Neural cell (in vitro differentiated cells): ENCODE measurements at regions not wholly inside any gene's neighbourhood (a gene's known extent, or its start where the extent isn't known, plus 50 kb on each side); places are given as distances from the start of the nearest gene placed in this dataset.

Experiments used
- H2AFZ ChIP-seq: fragments of 200-600, 300-800 bp; sonication (generic), shearing (Covaris generic); 2 replicates; pipeline ENCODE4 v1.6.0; 2014; ENCODE audit warnings: low read depth, mild to moderate bottlenecking, antibody characterized with exemption, low read length, moderate library complexity
- H3F3A ChIP-seq: fragments of 200-600 bp; shearing (Covaris generic); 2 replicates; pipeline ENCODE4 v1.6.1; 2016; ENCODE audit warnings: mild to moderate bottlenecking, moderate library complexity, mixed read lengths, antibody characterized with exemption, low read length; ENCODE audit not compliant: insufficient read depth, poor library complexity, severe bottlenecking
- H3K27ac ChIP-seq: fragments of 200-600, 300-800 bp; sonication (generic), shearing (Covaris generic); 2 replicates; pipeline ENCODE4 v1.5.1; 2014; ENCODE audit warnings: mild to moderate bottlenecking, low read length, moderate library complexity
- H3K27me3 ChIP-seq: fragments of 300-800, 200-600 bp; sonication (generic), shearing (Covaris generic); 2 replicates; pipeline ENCODE4 v1.6.0; 2014; ENCODE audit warnings: mild to moderate bottlenecking, low read depth, low read length, moderate library complexity; ENCODE audit not compliant: insufficient read depth
- H3K36me3 ChIP-seq: fragments of 300-800, 200-600 bp; sonication (generic), shearing (Covaris generic); 2 replicates; pipeline ENCODE4 v1.5.1; 2014; ENCODE audit warnings: mild to moderate bottlenecking, antibody characterized with exemption, low read length, moderate library complexity; ENCODE audit not compliant: insufficient read depth
- H3K4me2 ChIP-seq: fragments of 300-800, 200-600 bp; sonication (generic), shearing (Covaris generic); 2 replicates; pipeline ENCODE4 v1.6.0; 2014; ENCODE audit warnings: mild to moderate bottlenecking, low read length
- H3K4me3 ChIP-seq: fragments of 300-800, 200-600 bp; sonication (generic), shearing (Covaris generic); 2 replicates; pipeline ENCODE4 v1.5.1; 2014; ENCODE audit warnings: mild to moderate bottlenecking, low read length, moderate library complexity
- H3K79me2 ChIP-seq: fragments of 200-600 bp; shearing (Covaris generic); replicated peaks from 2 replicates; pipeline ENCODE4 v1.6.0; 2014; ENCODE audit warnings: mild to moderate bottlenecking, low read length, moderate library complexity; ENCODE audit not compliant: insufficient read depth
- H3K9ac ChIP-seq: fragments of 300-800, 200-600 bp; sonication (generic), shearing (Covaris generic); 2 replicates; pipeline ENCODE4 v1.6.1; 2016; ENCODE audit warnings: mild to moderate bottlenecking, low read length, mixed read lengths
- H3K9me2 ChIP-seq: fragments of 200-600 bp; shearing (Covaris generic); 2 replicates; pipeline ENCODE4 v1.6.1; 2016; ENCODE audit warnings: mild to moderate bottlenecking, low read length, mixed read lengths; ENCODE audit not compliant: insufficient read depth
- H3K9me3 ChIP-seq: fragments of 200-600, 300-800 bp; sonication (generic), shearing (Covaris generic); 2 replicates; pipeline ENCODE4 v1.6.1; 2016; ENCODE audit warnings: mild to moderate bottlenecking, mixed run types, low read length, moderate library complexity, mixed read lengths
- H4K20me1 ChIP-seq: fragments of 200-600 bp; shearing (Covaris generic); 2 replicates; pipeline ENCODE4 v1.6.1; 2016; ENCODE audit warnings: mild to moderate bottlenecking, mixed run types; ENCODE audit not compliant: insufficient read depth
- CTCF ChIP-seq: fragments of 450-650 bp; IDR thresholded peaks from 2 replicates; pipeline ENCODE4 v1.5.1; 2014; ENCODE audit warnings: antibody characterized with exemption, mild to moderate bottlenecking, moderate library complexity; ENCODE audit not compliant: poor library complexity, severe bottlenecking
- EP300 ChIP-seq: fragments of 450-650 bp; conservative IDR thresholded peaks from 2 replicates; pipeline ENCODE4 v1.6.1; 2014; ENCODE audit warnings: antibody characterized with exemption, mild to moderate bottlenecking, moderate library complexity; ENCODE audit not compliant: poor library complexity, severe bottlenecking
- EZH2 ChIP-seq: fragments of 200-600, 300-800 bp; shearing (Covaris generic), sonication (generic); IDR thresholded peaks from 2 replicates; pipeline ENCODE4 v1.6.1; 2014; ENCODE audit warnings: antibody characterized with exemption, low read length, borderline replicate concordance, mild to moderate bottlenecking; ENCODE audit not compliant: insufficient read depth, poor library complexity, severe bottlenecking
- MXI1 ChIP-seq: fragments of 450-650 bp; conservative IDR thresholded peaks from 2 replicates; pipeline ENCODE4 v1.6.1; 2014; ENCODE audit warnings: antibody characterized with exemption, mild to moderate bottlenecking; ENCODE audit not compliant: poor library complexity, severe bottlenecking
- POLR2AphosphoS5 ChIP-seq: IDR thresholded peaks from 2 replicates; pipeline ENCODE4 v1.6.1; 2012
- RAD21 ChIP-seq: fragments of 450-650 bp; conservative IDR thresholded peaks from 2 replicates; pipeline ENCODE4 v1.6.1; 2014; ENCODE audit warnings: antibody characterized with exemption, mild to moderate bottlenecking, moderate library complexity
- SMC3 ChIP-seq: fragments of 450-650 bp; conservative IDR thresholded peaks from 2 replicates; pipeline ENCODE4 v1.6.1; 2014; ENCODE audit warnings: antibody characterized with exemption, mild to moderate bottlenecking, moderate library complexity; ENCODE audit not compliant: poor library complexity
- TF ChIP-seq, protein P1 (sequence below): IDR thresholded peaks from 2 replicates; pipeline ENCODE4 v1.6.1; 2012; ENCODE audit warnings: borderline replicate concordance

DNA sequence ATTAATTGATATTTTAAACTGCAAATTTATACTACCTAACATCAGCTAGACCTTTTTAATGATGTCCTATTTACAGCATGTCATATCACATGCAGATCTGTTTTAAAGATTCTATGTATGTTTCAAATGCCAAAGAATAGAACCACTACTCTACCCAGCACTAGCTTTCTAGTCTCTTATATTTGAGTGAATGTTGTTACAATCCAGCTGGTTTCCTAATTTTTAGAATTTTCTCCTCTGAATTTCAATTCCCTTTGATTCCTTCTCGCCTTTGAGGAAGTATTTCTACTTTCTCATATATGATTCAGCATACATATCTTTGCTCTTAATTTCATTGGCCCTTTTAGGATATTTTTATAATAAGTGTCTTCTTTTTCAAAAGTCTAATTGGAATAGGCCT is 841.9 kb downstream of the TMTC2 start:
- Histone ChIP-seq H3K4me2 (no peak overlapping the region), H3F3A (no peaks in the 10 kb centered on the region), H3K9ac (no peak overlapping the region), H3K27ac (no peak overlapping the region), H2AFZ (no peak overlapping the region), H3K4me3 (no peak overlapping the region), H3K36me3 (no peaks in the 10 kb centered on the region), H4K20me1 (no peaks in the 10 kb centered on the region), H3K9me3 (no peaks in the 10 kb centered on the region), H3K79me2 (no peaks in the 10 kb centered on the region), H3K9me2 (peaks cover 4% of the 10 kb centered on the region), H3K27me3 (no peaks in the 10 kb centered on the region)
- TF ChIP-seq MXI1 (no peak), EP300 (no peak)

GRCh38 chr12:83527810-83528209 is 841.1 kb downstream of the TMTC2 start:
- H3K9ac ChIP-seq, result no peak overlapping the region
- no peak overlapping the region for H3K27ac ChIP-seq
- peaks cover 4% of the 10 kb centered on the region for H3K9me2 ChIP-seq
- H3K9me3 ChIP-seq, result no peaks in the 10 kb centered on the region
- no peak for TF ChIP-seq CTCF
- TF ChIP-seq RAD21, result no peak
- no peak for TF ChIP-seq MXI1
- no peak for TF ChIP-seq EZH2
- no peak for TF ChIP-seq EP300
- TF ChIP-seq, protein P1, sequence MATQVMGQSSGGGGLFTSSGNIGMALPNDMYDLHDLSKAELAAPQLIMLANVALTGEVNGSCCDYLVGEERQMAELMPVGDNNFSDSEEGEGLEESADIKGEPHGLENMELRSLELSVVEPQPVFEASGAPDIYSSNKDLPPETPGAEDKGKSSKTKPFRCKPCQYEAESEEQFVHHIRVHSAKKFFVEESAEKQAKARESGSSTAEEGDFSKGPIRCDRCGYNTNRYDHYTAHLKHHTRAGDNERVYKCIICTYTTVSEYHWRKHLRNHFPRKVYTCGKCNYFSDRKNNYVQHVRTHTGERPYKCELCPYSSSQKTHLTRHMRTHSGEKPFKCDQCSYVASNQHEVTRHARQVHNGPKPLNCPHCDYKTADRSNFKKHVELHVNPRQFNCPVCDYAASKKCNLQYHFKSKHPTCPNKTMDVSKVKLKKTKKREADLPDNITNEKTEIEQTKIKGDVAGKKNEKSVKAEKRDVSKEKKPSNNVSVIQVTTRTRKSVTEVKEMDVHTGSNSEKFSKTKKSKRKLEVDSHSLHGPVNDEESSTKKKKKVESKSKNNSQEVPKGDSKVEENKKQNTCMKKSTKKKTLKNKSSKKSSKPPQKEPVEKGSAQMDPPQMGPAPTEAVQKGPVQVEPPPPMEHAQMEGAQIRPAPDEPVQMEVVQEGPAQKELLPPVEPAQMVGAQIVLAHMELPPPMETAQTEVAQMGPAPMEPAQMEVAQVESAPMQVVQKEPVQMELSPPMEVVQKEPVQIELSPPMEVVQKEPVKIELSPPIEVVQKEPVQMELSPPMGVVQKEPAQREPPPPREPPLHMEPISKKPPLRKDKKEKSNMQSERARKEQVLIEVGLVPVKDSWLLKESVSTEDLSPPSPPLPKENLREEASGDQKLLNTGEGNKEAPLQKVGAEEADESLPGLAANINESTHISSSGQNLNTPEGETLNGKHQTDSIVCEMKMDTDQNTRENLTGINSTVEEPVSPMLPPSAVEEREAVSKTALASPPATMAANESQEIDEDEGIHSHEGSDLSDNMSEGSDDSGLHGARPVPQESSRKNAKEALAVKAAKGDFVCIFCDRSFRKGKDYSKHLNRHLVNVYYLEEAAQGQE, result no peak
- no peak for TF ChIP-seq SMC3
- TF ChIP-seq POLR2AphosphoS5, result no peak
- no peaks in the 10 kb centered on the region for H4K20me1 ChIP-seq
- H2AFZ ChIP-seq, result no peak overlapping the region
- H3K4me3 ChIP-seq, result no peak overlapping the region
- H3K79me2 ChIP-seq, result no peaks in the 10 kb centered on the region
- no peaks in the 10 kb centered on the region for H3K36me3 ChIP-seq
- no peaks in the 10 kb centered on the region for H3F3A ChIP-seq
- no peaks in the 10 kb centered on the region for H3K27me3 ChIP-seq
- no peak overlapping the region for H3K4me2 ChIP-seq
